GM18861 (cell line): ENCODE measurements at regions not wholly inside any gene's neighbourhood (a gene's known extent, or its start where the extent isn't known, plus 50 kb on each side); places are given as distances from the start of the nearest gene placed in this dataset.
A peak's percentile ranks its signal among the peaks of the same experiment; 100 is the strongest.

Experiments used
- ATAC-seq: cut with Tn5 transposase; IDR thresholded peaks from one replicate; pipeline ENCODE4 v1.9.1; 2021; ENCODE audit not compliant: unreplicated experiment

GRCh38 chr1:212189352-212189738, 95.9 kb upstream of the PPP2R5A start:
- no peak for ATAC-seq

- no peak for ATAC-seq
These were observed 95.0 kb upstream of the PPP2R5A start for GRCh38 chr1:212190169-212190568.

GRCh38 chr1:212192261-212192998, 92.8 kb upstream of the PPP2R5A start:
- ATAC-seq = no peak

- ATAC-seq = no peak
These were observed 88.9 kb upstream of the PPP2R5A start for GRCh38 chr1:212196355-212196754.

- ATAC-seq = no peak
These were observed 83.7 kb upstream of the PPP2R5A start for GRCh38 chr1:212201461-212201860.

- ATAC-seq = no peak
These were observed 81.6 kb upstream of the PPP2R5A start for GRCh38 chr1:212203630-212204029.

GRCh38 chr1:212205006-212205405, 80.2 kb upstream of the PPP2R5A start:
- no peak for ATAC-seq

- ATAC-seq = no peak
These were observed 79.4 kb upstream of the PPP2R5A start for GRCh38 chr1:212205843-212206242.

GRCh38 chr1:212207118-212207517, 78.1 kb upstream of the PPP2R5A start:
- ATAC-seq = no peak

GRCh38 chr1:212207822-212208520, 77.2 kb upstream of the PPP2R5A start:
- ATAC-seq = no peak

- no peak for ATAC-seq
These were observed 76.1 kb upstream of the PPP2R5A start for GRCh38 chr1:212208978-212209644.

GRCh38 chr1:212211371-212211770, 73.8 kb upstream of the PPP2R5A start:
- ATAC-seq = no peak

GRCh38 chr1:212212343-212212742, 72.9 kb upstream of the PPP2R5A start:
- no peak for ATAC-seq

GRCh38 chr1:212212906-212213305, 72.3 kb upstream of the PPP2R5A start:
- ATAC-seq = no peak

- ATAC-seq = no peak
These were observed 71.4 kb upstream of the PPP2R5A start for GRCh38 chr1:212213784-212214183.

- ATAC-seq = no peak
These were observed 70.9 kb upstream of the PPP2R5A start for GRCh38 chr1:212214325-212214724.

- no peak for ATAC-seq
These were observed 69.3 kb upstream of the PPP2R5A start for GRCh38 chr1:212215910-212216309.

- no peak for ATAC-seq
These were observed 67.6 kb upstream of the PPP2R5A start for GRCh38 chr1:212217633-212218032.

GRCh38 chr1:212218065-212218464, 67.1 kb upstream of the PPP2R5A start:
- no peak for ATAC-seq

GRCh38 chr1:212218911-212219310, 66.3 kb upstream of the PPP2R5A start:
- ATAC-seq = peak; percentile 95

- ATAC-seq = no peak
These were observed 65.3 kb upstream of the PPP2R5A start for GRCh38 chr1:212219679-212220463.
